CD4-positive, alpha-beta T cell treated with Interleukin-12 subunit alpha and Interleukin-12 subunit beta, for 1 hour (primary cell): ENCODE measurements at regions not wholly inside any gene's neighbourhood (a gene's known extent, or its start where the extent isn't known, plus 50 kb on each side); places are given as distances from the start of the nearest gene placed in this dataset.

Experiments
- DNase-seq: peaks from one replicate; pipeline ENCODE4 v3.0.0-alpha.2; 2020

GRCh38 chr22:47373648-47374272, 611.3 kb downstream of the TBC1D22A start:
- no peak for DNase-seq

- no peak for DNase-seq
Measured at GRCh38 chr22:47372596-47373385, 610.3 kb downstream of the TBC1D22A start.

GRCh38 chr22:47372111-47372581, 609.7 kb downstream of the TBC1D22A start:
- DNase-seq, result no peak

GRCh38 chr22:47371263-47372090, 609.0 kb downstream of the TBC1D22A start:
- DNase-seq, result no peak

- no peak for DNase-seq
Measured at GRCh38 chr22:47370448-47371262, 608.2 kb downstream of the TBC1D22A start.

- DNase-seq, result no peak
Measured at GRCh38 chr22:47369431-47370015, 607.1 kb downstream of the TBC1D22A start.

GRCh38 chr22:47369020-47369419, 606.6 kb downstream of the TBC1D22A start:
- no peak for DNase-seq

GRCh38 chr22:47367993-47368945, 605.8 kb downstream of the TBC1D22A start:
- no peak for DNase-seq

GRCh38 chr22:47367107-47367690, 604.7 kb downstream of the TBC1D22A start:
- no peak for DNase-seq

- DNase-seq, result no peak
Measured at GRCh38 chr22:47366026-47366767, 603.7 kb downstream of the TBC1D22A start.

- no peak for DNase-seq
Measured at GRCh38 chr22:47361247-47361646, 598.8 kb downstream of the TBC1D22A start.

- no peak for DNase-seq
Measured at GRCh38 chr22:47357493-47357892, 595.0 kb downstream of the TBC1D22A start.

GRCh38 chr22:47357086-47357485, 594.6 kb downstream of the TBC1D22A start:
- DNase-seq, result no peak

GRCh38 chr22:47356511-47357011, 594.1 kb downstream of the TBC1D22A start:
- no peak for DNase-seq

- DNase-seq, result no peak
Measured at GRCh38 chr22:47355776-47356510, 593.5 kb downstream of the TBC1D22A start.

- DNase-seq, result no peak
Measured at GRCh38 chr22:47355388-47355725, 592.9 kb downstream of the TBC1D22A start.

GRCh38 chr22:47354668-47355387, 592.4 kb downstream of the TBC1D22A start:
- DNase-seq, result no peak
